ENCODE measurements at regions not wholly inside any gene's neighbourhood (a gene's known extent, or its start where the extent isn't known, plus 50 kb on each side); places are given as distances from the start of the nearest gene placed in this dataset. TPM values are rescaled to one million over a fixed set of nuclear protein-coding genes. Genes with fewer than 3 reads are reported as not detected.

DNA sequence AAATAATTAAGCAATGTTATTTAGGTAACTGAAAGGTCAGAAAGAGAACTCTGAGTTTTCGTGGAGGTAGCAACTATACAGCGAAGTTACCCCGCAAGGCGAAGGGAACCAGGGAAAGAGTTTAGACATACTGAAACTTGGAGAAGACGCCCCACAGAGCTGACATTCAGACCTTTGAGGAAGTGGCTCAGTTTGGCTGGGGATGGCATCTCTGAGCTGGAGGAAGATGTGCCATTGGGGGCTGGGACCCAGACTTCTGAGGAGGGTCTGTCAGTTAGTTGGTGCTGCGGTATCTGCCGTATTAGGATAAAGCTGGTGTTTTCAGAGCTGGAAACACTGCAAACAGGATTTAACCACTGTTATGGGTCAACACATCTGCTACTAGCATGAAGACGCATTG is 156.6 kb downstream of the ANKRD50 start:
- DNase-seq (ENCODE audit: low read depth), result no peak

DNA sequence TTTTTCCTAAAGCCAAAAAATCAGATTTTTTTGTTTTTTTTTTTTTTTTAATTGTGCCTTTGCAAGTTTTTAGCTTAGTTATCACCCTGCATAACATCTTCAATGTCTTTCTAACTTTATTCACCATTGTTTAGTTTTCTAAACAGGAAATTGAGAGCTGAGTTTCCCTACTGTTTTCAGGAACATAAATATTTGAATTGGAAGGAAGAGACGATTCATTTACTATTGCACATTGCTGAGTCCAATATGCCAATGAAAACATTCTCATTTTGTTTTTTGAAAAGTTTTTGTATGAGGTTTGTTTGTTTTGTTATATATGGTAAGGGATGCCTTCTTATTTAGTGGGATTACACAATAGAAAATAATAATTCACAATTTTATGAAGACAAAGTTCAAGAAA is 148.4 kb downstream of the ANKRD50 start:
- no peak for DNase-seq (ENCODE audit: low read depth)

DNA sequence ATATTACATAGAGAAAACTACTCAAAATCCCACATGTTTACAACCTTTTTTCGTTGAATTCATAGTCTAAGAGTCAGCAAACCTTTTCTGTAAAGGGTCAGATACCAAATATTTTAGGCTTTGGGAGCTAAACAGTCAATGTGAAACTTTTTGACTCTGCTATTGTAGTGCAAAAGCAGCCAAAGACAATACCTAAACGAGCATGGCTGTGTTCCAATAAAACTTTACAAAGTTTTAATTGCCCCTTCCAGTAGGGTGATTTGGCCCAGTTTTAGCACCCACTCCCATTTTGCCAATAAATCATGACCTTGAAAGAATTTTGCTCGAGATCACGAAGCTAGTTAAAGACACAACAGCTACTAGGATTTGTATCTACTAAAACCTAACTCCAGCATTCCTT is 147.2 kb downstream of the ANKRD50 start:
- DNase-seq (ENCODE audit: low read depth), result no peak

DNA sequence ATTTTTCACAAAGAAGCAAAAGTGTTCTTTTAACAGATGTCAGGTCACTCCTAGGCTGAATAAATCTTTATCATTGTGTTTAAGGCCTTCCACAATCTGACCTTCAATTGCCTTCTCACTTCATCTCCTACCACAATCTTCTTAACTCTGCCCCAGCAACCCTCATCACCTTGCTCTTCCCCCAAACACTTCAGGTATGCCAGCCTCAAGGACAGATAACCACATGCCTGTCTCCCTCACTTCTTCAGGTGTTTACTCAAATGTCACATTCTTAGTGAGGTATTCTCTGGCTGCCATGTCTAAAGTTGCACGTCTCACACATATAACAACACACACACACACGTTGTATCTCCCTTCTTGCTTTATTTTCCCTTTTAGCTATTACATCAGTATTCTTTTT is 146.5 kb downstream of the ANKRD50 start:
- DNase-seq (ENCODE audit: low read depth), result no peak

DNA sequence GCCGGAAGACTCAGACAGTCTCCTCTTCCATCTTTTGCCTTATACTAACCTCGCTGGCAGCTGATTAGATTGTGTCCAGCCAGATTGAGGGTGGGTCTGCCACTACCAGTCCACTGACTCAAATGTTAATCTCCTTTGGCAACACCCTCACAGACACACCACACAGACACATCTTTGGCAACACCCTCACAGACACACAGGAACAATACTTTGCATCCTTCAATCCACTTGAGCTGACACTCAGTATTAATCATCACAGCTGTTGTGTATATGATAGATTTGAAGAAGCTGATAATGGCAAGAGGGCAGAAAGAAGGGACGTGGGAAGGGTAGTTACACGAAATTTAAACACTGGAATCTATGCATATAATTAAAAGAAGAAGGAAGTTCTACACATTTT is 139.5 kb downstream of the ANKRD50 start:
- no peak for DNase-seq (ENCODE audit: low read depth)

GRCh38 chr4:124579896-124580295 is 132.6 kb downstream of the ANKRD50 start:
- no peak for DNase-seq (ENCODE audit: low read depth)

DNA sequence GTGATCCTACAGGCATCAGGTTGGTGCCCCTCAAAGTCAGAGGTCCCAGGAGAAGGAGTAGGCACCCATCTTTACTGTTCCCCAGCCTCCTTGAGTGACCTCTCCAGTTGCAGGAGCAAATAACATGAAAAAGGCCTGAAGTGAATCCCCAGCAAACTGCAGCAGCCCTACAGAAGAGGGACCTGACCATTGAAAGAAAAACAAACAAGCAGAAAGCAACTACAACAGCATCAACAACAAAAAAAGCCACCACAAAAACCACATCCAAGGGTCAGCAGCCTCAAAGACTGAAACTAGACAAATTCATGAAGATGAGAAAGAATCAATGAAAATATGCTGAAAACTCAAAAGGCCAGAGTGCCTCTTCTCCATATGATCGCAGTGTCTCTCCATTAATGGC is 128.7 kb downstream of the ANKRD50 start:
- DNase-seq (ENCODE audit: low read depth), result no peak

GRCh38 chr4:124589786-124590185 is 122.7 kb downstream of the ANKRD50 start:
- no peak for DNase-seq (ENCODE audit: low read depth)

GRCh38 chr4:124590480-124590879 is 122.1 kb downstream of the ANKRD50 start:
- no peak for DNase-seq (ENCODE audit: low read depth)

DNA sequence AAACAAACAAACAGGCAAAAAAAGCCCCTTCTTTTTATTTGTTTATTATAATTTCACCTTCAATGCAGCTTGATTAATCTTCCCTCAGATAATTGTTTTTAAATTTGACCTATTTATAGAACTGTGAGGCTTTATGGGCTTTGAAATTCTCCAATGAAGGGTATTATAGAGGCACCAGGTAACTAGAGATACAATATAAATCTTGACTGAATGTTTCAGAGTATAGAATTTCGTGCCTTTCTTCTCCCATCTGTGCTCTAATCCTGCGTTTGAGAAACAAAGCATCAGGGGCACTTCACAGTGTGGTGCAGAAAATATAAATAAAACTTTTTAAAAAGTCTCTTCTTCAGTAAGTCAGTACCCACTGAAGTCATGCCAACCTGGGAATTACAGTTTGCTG is 120.9 kb downstream of the ANKRD50 start:
- DNase-seq (ENCODE audit: low read depth), result no peak

- DNase-seq (ENCODE audit: low read depth), result no peak
These were observed 119.0 kb downstream of the ANKRD50 start for GRCh38 chr4:124593494-124593893.

DNA sequence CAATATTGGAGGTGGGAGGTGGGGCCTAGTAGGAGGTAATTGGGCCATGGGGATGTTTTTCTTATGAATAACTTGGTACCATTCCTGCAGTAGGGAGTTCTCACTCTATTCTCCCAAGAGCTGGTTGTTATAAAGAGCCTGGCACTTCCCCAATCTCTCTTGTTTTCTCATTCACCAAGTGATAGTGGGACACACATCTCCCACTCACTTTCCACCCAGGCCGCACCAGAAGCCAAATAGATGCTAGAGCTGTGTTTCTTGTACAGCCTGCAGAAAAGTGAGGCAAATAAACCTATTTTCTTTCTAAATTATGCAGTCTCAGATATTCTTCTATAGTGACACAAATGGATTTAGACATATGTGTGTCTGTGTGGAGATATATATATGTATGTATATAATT is 117.6 kb downstream of the ANKRD50 start:
- no peak for DNase-seq (ENCODE audit: low read depth)

GRCh38 chr4:124596816-124597215 is 115.7 kb downstream of the ANKRD50 start:
- DNase-seq (ENCODE audit: low read depth), result no peak

- no peak for DNase-seq (ENCODE audit: low read depth)
These were observed 102.3 kb downstream of the ANKRD50 start for GRCh38 chr4:124610211-124610610.

Small RNA genes in the stretch of these regions (small RNA-seq; reads per million reads assigned to genes)
- gene AC093767.1, result not detected
